Mesendoderm (in vitro differentiated cells): ENCODE measurements at regions not wholly inside any gene's neighbourhood (a gene's known extent, or its start where the extent isn't known, plus 50 kb on each side); places are given as distances from the start of the nearest gene placed in this dataset.
"Not testable (repeated sequence)": the region's sequence is repeated elsewhere in the genome, so short reads cannot be mapped to it uniquely, and the experiment has no call there.

ENCODE experiments used
- DNase-seq: peaks from one replicate; pipeline ENCODE4 v3.0.0; 2013
- H2AK5ac ChIP-seq: 2 replicates; pipeline ENCODE4 v1.6.1; 2013; ENCODE audit warnings: low read length, inconsistent platforms
- H2BK120ac ChIP-seq: 2 replicates; pipeline ENCODE4 v1.6.1; 2013; ENCODE audit warnings: low read depth, mild to moderate bottlenecking, low read length, moderate library complexity, mixed read lengths
- H2BK15ac ChIP-seq: replicated peaks from 2 replicates; pipeline ENCODE4 v1.6.1; 2013; ENCODE audit warnings: low read depth, mild to moderate bottlenecking, moderate library complexity
- H2BK5ac ChIP-seq: 2 replicates; pipeline ENCODE4 v1.6.1; 2013; ENCODE audit warnings: low read length, inconsistent platforms
- H3K18ac ChIP-seq: 2 replicates; pipeline ENCODE4 v1.6.1; 2013; ENCODE audit warnings: mild to moderate bottlenecking, low read length, mixed read lengths
- H3K23ac ChIP-seq: one replicate; pipeline ENCODE4 v1.6.1; 2013; ENCODE audit warnings: low read length
- H3K27ac ChIP-seq: 2 replicates; pipeline ENCODE4 v1.5.1; 2013; ENCODE audit warnings: low read depth, mild to moderate bottlenecking, inconsistent platforms, low read length, moderate library complexity
- H3K27me3 ChIP-seq: 2 replicates; pipeline ENCODE4 v1.6.1; 2013; ENCODE audit warnings: low read length, control low read depth, mild to moderate bottlenecking, inconsistent platforms; ENCODE audit not compliant: insufficient read depth, poor library complexity
- H3K36me3 ChIP-seq: 2 replicates; pipeline ENCODE4 v1.6.1; 2013; ENCODE audit warnings: low read length, inconsistent platforms; ENCODE audit not compliant: control insufficient read depth, insufficient read depth
- H3K4ac ChIP-seq: one replicate; pipeline ENCODE4 v1.6.1; 2013; ENCODE audit warnings: low read depth, mild to moderate bottlenecking, low read length, moderate library complexity
- H3K4me1 ChIP-seq: 2 replicates; pipeline ENCODE4 v1.6.1; 2013; ENCODE audit warnings: low read depth, low read length, inconsistent platforms; ENCODE audit not compliant: control insufficient read depth
- H3K4me2 ChIP-seq: 2 replicates; pipeline ENCODE4 v1.6.1; 2013; ENCODE audit warnings: low read length
- H3K4me3 ChIP-seq: 2 replicates; pipeline ENCODE4 v1.5.1; 2013; ENCODE audit warnings: mild to moderate bottlenecking, low read length
- H3K56ac ChIP-seq: one replicate; pipeline ENCODE4 v1.6.1; 2013; ENCODE audit warnings: low read length
- H3K79me1 ChIP-seq: 2 replicates; pipeline ENCODE4 v1.6.1; 2013; ENCODE audit warnings: low read length, inconsistent platforms
- H3K79me2 ChIP-seq: 2 replicates; pipeline ENCODE4 v1.6.1; 2013; ENCODE audit warnings: mild to moderate bottlenecking, low read length; ENCODE audit not compliant: control insufficient read depth, insufficient read depth
- H3K9ac ChIP-seq: 2 replicates; pipeline ENCODE4 v1.6.1; 2013; ENCODE audit warnings: low read length, inconsistent platforms
- H4K5ac ChIP-seq: one replicate; pipeline ENCODE4 v1.6.1; 2013; ENCODE audit warnings: low read length
- H4K8ac ChIP-seq: one replicate; pipeline ENCODE4 v1.6.1; 2013; ENCODE audit warnings: low read depth, mild to moderate bottlenecking, control low read depth, low read length, moderate library complexity
- WGBS: extraction: QIAGEN DNeasy Blood & Tissue Kit; methylation state at CpG from one replicate; pipeline ENCODE4 v1.1.7; 2013; ENCODE audit warnings: low lambda C conversion rate, missing lambda C conversion rate; ENCODE audit not compliant: insufficient coverage; ENCODE audit errors: extremely low coverage; 5-methylcytosine and 5-hydroxymethylcytosine counted together

DNA sequence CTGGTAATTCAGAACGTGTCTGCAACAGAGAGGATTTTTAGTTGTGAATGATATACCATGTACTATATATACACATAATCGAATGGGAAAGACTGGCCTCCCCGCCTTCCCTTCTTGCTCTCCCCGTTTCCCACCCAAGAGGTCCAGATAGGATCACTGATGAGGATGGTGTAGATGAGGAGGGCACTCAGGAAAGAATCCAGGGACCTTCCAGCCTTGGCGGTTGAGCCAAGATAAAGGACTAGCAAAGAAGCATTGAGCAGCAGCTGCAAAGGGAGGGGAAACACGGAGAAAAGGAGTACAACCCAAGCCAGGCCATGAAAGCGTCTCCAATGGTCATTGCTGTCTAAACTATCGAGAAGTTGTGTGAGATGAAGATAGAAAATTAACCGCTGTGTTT, 84.0 kb upstream of the EXOC2 start:
- no peak overlapping the region for H4K8ac ChIP-seq
- H2BK120ac ChIP-seq: no peak overlapping the region
- no peak overlapping the region for H3K9ac ChIP-seq
- WGBS: no CpG with 5 or more reads among the region's 9 CpGs
- no peak overlapping the region for H3K56ac ChIP-seq
- no peak overlapping the region for H3K18ac ChIP-seq
- H3K79me1 ChIP-seq: no peaks in the 10 kb centered on the region
- H3K23ac ChIP-seq: no peak overlapping the region
- H4K5ac ChIP-seq: no peak overlapping the region
- no peak overlapping the region for H2BK5ac ChIP-seq
- DNase-seq: no peak
- no peak overlapping the region for H2BK15ac ChIP-seq
- no peaks in the 10 kb centered on the region for H3K79me2 ChIP-seq
- no peak overlapping the region for H2AK5ac ChIP-seq
- H3K27ac ChIP-seq: no peak overlapping the region
- H3K4me1 ChIP-seq: no peaks in the 10 kb centered on the region
- H3K27me3 ChIP-seq: no peaks in the 10 kb centered on the region
- no peak overlapping the region for H3K4me3 ChIP-seq
- no peak overlapping the region for H3K4me2 ChIP-seq
- H3K36me3 ChIP-seq: no peaks in the 10 kb centered on the region
- no peak overlapping the region for H3K4ac ChIP-seq

DNA sequence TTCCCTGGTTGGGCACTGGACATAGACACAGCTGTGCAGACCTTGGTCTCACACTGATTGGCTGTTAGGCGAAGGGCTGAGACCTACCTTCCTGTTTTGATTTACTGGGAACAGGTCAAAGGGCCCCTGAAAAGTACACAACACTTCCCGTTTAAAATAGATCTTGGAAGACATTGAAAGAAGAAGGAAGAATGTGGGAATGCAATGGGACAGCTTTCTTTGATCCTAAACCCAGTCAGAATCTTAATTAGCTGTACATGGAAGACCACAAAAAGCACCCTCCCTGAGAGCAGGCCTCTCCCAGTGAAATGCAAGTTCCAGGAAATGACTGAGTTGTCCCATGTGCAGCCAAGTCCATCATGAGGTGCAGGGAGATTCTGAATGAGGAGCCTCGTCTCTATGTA, 83.6 kb upstream of the EXOC2 start:
- H3K4me3 ChIP-seq: no peak overlapping the region
- no peak overlapping the region for H3K23ac ChIP-seq
- H3K4me2 ChIP-seq: no peak overlapping the region
- no peak overlapping the region for H4K8ac ChIP-seq
- H2BK15ac ChIP-seq: no peak overlapping the region
- H3K79me2 ChIP-seq: no peaks in the 10 kb centered on the region
- no peaks in the 10 kb centered on the region for H3K4me1 ChIP-seq
- WGBS: no CpG with 5 or more reads among the region's 3 CpGs
- no peak overlapping the region for H3K56ac ChIP-seq
- H3K27ac ChIP-seq: no peak overlapping the region
- H2BK5ac ChIP-seq: no peak overlapping the region
- H3K9ac ChIP-seq: no peak overlapping the region
- H3K4ac ChIP-seq: no peak overlapping the region
- no peak overlapping the region for H2AK5ac ChIP-seq
- H3K36me3 ChIP-seq: no peaks in the 10 kb centered on the region
- no peaks in the 10 kb centered on the region for H3K79me1 ChIP-seq
- no peak overlapping the region for H3K18ac ChIP-seq
- no peaks in the 10 kb centered on the region for H3K27me3 ChIP-seq
- DNase-seq: no peak
- no peak overlapping the region for H2BK120ac ChIP-seq
- H4K5ac ChIP-seq: no peak overlapping the region

DNA sequence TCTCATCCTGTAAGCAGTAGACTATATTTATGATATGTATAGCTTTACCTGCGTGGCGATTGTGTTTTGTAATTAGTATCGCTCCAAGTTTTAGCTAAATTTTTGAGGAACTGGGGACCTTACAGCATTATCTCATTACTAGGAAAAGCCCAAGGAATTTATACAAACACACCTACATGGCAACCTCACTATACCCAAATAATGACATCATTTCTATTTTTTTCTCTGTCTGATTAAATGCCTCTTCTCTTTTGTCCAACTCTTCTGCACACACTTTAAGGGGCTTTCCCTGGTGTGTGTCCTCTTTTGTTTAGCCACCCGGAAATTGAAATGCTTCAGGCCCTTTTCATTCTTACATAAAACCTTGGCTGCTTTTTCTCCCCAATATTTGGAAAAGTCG, 82.9 kb upstream of the EXOC2 start:
- Histone ChIP-seq H3K18ac (no peak overlapping the region), H2BK120ac (no peak overlapping the region), H3K23ac (no peak overlapping the region), H3K9ac (no peak overlapping the region), H3K27ac (no peak overlapping the region), H4K5ac (no peak overlapping the region), H4K8ac (no peak overlapping the region), H3K79me1 (no peaks in the 10 kb centered on the region), H3K4me1 (no peaks in the 10 kb centered on the region), H3K4ac (no peak overlapping the region), H3K79me2 (no peaks in the 10 kb centered on the region), H3K56ac (no peak overlapping the region), H2AK5ac (no peak overlapping the region), H3K27me3 (no peaks in the 10 kb centered on the region), H2BK15ac (no peak overlapping the region), H3K4me2 (no peak overlapping the region), H2BK5ac (no peak overlapping the region), H3K4me3 (no peak overlapping the region), H3K36me3 (no peaks in the 10 kb centered on the region)
- DNase-seq: no peak
- WGBS: no CpG with 5 or more reads among the region's 5 CpGs

DNA sequence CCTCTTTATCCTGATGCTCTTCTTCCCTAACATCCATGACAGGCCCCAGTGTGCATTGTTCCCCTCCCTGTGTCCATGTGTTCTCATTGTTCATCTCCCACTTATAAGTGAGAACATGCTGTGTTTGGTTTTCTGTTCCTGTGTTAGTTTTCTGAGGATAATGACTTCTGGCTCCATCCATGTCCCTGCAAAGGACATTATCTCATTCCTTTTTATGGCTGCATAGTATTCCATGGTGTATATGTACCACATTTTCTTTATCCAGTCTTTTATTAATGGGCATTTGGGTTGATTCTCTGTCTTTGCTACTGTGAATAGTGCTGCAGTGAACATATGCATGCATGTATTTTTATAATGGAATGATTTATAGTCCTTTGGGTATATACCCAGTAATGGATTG, 78.7 kb upstream of the EXOC2 start:
- H3K56ac ChIP-seq, H3K23ac ChIP-seq, H3K4ac ChIP-seq, H3K4me3 ChIP-seq, DNase-seq, H3K36me3 ChIP-seq, H3K18ac ChIP-seq, H2BK5ac ChIP-seq, H3K79me2 ChIP-seq, H3K79me1 ChIP-seq, H3K27me3 ChIP-seq, H2AK5ac ChIP-seq, H4K5ac ChIP-seq, H3K4me2 ChIP-seq, H3K4me1 ChIP-seq, H3K9ac ChIP-seq, H2BK15ac ChIP-seq, H3K27ac ChIP-seq, H4K8ac ChIP-seq, H2BK120ac ChIP-seq: not testable (repeated sequence)

DNA sequence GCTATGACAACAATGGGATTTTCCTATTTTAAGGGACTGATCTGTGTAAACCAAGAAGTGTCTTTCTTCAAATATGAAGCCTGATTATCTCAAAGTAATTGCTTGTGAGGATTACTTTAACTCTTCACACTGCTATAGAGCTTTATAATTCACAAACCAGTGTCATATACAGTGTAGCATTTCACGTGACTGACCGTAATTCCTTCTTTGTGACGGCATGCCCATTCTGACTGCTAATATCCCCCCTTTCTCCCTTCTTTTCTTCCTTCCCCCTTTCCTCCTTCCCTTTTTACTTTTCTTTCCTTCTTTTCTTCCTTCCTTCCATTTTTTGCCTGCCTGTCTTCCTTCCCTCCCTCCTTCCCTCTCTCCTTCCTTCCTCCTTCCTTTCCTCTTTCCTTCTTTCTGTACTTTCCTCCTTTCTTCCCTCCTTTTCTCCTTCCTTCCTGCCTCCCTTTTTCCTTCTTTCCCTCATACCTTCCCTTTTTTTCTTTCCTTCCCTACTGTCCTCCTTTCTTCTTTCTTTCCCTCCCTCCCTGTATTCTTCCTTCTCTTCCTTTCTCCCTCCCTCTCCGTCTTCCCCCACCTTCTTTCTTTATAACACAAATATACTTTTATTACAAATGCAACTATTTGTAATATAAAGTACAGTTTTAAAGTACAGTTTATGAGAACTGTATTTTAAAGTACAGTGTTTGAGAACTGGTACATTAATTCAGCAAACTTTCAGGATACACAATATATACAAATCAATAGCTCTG, 75.0 kb upstream of the EXOC2 start:
- no peak for DNase-seq
- Histone ChIP-seq H3K23ac (no peak overlapping the region), H2BK5ac (no peak overlapping the region), H3K36me3 (no peaks in the 10 kb centered on the region), H3K4ac (no peak overlapping the region), H3K4me2 (no peak overlapping the region), H3K27ac (no peak overlapping the region), H2BK120ac (no peak overlapping the region), H4K5ac (no peak overlapping the region), H3K79me2 (no peaks in the 10 kb centered on the region), H2AK5ac (no peak overlapping the region), H2BK15ac (no peak overlapping the region), H3K79me1 (no peaks in the 10 kb centered on the region), H4K8ac (no peak overlapping the region), H3K4me1 (no peaks in the 10 kb centered on the region), H3K9ac (no peak overlapping the region), H3K27me3 (no peaks in the 10 kb centered on the region), H3K4me3 (no peak overlapping the region), H3K18ac (no peak overlapping the region), H3K56ac (no peak overlapping the region)
- 100% methylated on average over 1 of the region's 4 CpGs for WGBS

DNA sequence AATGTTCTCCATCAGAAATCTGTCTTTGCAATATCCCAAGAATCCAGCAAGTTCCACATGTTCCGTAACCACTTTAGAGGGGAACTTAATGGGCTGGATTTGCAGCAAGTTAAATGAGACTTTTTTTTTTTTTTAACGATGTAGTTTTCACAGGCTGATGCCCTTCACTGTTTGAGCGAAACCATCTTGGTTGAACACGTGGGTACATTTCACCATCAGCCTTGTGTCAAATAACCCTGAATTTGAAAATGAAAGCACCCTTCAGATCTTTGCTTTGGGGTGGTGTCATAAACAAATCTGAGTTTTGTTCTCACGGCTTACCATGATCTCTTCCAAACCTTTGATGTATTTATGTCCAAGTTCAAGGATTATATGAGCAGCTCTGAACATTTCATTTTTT, 73.7 kb upstream of the EXOC2 start:
- no peaks in the 10 kb centered on the region for H3K4me1 ChIP-seq
- H3K4me3 ChIP-seq: no peak overlapping the region
- H3K56ac ChIP-seq: no peak overlapping the region
- H3K23ac ChIP-seq: peak overlapping the region; percentile 45
- H3K79me2 ChIP-seq: no peaks in the 10 kb centered on the region
- no peak overlapping the region for H4K5ac ChIP-seq
- no peak overlapping the region for H2BK15ac ChIP-seq
- no peak overlapping the region for H2BK120ac ChIP-seq
- no peak overlapping the region for H2AK5ac ChIP-seq
- H3K27me3 ChIP-seq: no peaks in the 10 kb centered on the region
- H3K79me1 ChIP-seq: no peaks in the 10 kb centered on the region
- no peak overlapping the region for H3K4ac ChIP-seq
- H3K4me2 ChIP-seq: no peak overlapping the region
- H4K8ac ChIP-seq: no peak overlapping the region
- no peak overlapping the region for H3K18ac ChIP-seq
- no peak for DNase-seq
- no CpG with 5 or more reads among the region's 5 CpGs for WGBS
- no peak overlapping the region for H2BK5ac ChIP-seq
- H3K36me3 ChIP-seq: no peaks in the 10 kb centered on the region
- no peak overlapping the region for H3K9ac ChIP-seq
- no peak overlapping the region for H3K27ac ChIP-seq
